ENCODE measurements at regions not wholly inside any gene's neighbourhood (a gene's known extent, or its start where the extent isn't known, plus 50 kb on each side); places are given as distances from the start of the nearest gene placed in this dataset.

DNA sequence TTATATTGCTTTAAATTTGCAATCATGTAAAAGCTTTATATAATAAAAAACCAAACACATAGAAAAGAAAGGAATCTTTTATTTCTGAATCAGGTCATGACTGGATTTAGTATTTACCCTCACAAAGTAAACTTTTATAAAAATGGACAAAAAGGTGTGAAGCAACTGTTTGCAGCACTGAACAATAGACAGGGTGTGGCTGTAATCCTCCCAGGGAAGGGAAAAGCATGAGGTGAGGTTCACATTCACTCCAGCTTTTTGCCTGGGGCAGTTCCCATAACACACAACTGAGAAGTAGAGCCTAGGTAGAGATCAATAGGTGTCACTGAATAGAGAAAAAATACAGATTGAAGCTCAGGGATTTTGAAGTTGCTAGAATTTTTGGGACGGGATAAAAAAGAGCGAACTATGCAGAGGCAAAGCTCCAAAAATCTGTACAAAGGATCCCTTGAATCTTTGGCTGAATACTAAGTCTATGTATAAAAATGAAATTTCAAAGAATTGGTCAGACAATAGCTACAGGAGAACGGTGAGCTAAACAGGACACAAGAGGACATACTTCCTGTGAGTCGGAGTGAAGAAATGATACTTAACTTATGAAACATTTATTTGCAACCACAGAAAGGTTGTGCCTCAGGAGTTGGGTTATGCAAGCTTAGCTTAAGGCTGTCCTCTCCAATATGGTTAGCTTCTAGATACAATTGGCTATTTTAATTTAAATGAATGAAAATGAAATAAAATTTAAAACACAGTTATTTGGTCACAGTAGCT, 162.0 kb upstream of the ZP4 start:
- Histone ChIP-seq H3K27ac (no peak overlapping the region), H3K4me3 (no peak overlapping the region)

DNA sequence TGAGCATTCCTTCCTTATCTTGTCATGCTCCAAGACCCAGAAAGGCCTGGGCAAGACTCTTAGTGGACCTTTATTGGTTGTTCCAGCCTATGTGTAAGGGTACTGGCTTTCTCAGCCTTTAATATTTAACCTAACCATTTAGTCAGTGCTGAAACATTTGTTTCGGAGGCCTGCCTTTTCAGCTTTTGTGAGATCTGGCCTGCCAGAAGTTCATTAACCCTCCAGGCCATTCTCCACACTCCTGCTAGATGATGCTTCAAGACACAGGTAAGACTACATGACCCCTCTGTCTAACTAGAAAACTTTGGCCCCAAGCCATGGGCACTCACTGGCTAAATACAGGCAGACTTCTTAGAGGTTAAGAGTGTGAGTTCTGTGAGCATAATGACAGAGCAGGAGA, 138.4 kb upstream of the ZP4 start:
- H3K4me3 ChIP-seq: no peak overlapping the region
- H3K27ac ChIP-seq: no peak overlapping the region

DNA sequence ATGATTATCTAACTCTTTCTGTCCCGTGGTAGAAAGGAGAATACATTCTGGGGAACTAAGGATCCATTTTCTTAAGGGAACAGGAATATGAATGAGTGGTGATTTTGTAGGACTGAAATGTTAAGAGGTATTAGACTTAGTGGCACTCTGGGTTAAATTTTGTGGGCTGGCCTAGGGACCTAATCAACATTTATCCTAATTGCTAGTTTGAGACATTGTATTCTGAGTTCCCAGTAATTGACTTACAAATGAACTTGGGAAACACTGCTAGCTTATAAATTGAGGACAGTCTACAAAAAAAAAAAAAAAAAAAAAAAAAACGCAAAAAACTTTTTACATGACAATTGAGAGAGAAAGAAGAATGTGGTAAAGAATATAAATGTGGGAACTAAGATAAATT, 136.6 kb upstream of the ZP4 start:
- Histone ChIP-seq H3K4me3 (no peak overlapping the region), H3K27ac (no peak overlapping the region)

DNA sequence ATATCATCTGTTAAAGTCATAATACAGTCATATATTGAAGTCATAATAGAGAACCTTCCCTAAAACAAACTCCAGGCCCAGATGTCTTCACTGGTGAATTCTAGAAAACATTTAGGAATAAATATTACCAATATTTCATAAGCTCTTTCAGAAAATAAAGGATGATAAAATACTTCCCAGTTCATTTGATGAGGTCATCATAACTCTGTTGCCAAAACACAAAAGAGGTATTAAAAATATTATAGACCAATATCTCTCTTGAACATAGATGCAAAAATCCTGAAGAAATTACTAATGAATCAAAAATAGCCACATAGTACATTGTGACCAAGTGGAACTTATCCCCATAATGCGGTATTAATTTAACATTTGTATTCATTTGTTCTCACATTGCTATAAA, 132.4 kb upstream of the ZP4 start:
- Histone ChIP-seq H3K27ac (no peak overlapping the region), H3K4me3 (no peak overlapping the region)

DNA sequence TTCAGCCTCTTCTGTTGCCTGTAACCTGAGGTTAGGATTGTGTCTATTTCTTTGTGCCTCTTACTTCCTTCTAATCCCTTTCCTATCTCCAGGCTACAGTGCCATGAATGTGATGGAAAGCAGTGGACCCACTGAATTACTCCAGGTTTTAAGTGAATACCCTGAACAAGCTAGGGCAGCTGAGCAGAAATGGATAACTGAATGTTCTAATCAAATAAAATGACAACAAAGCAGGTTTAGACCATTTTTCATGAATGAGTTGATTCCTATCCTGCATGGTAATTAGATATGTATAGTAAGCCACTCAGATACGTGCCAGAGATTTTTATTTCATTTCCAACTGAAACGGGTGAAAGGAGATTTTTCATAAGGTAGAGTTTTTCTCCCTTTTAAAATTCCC, 127.5 kb upstream of the ZP4 start:
- no peak overlapping the region for H3K27ac ChIP-seq
- no peak overlapping the region for H3K4me3 ChIP-seq

DNA sequence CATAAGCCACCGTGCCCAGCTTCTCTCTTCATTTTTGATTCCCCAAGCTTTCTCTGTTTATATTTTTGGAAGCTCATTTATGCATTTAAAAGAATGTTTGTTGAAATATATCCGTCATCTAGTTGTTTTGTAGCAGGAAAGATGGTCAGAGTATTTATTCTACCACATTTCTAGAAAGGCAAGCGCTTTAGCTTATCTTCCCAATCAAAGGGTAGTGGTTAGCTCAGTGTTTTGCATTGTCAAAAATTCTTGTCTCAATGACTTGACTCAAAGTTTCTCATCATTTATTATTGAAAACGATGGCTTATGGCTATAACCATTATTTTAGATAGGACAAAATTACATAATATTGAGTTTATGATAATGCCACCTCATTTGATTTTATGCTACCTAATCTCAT, 116.1 kb upstream of the ZP4 start:
- Histone ChIP-seq H3K27ac (no peak overlapping the region), H3K4me3 (no peak overlapping the region)

DNA sequence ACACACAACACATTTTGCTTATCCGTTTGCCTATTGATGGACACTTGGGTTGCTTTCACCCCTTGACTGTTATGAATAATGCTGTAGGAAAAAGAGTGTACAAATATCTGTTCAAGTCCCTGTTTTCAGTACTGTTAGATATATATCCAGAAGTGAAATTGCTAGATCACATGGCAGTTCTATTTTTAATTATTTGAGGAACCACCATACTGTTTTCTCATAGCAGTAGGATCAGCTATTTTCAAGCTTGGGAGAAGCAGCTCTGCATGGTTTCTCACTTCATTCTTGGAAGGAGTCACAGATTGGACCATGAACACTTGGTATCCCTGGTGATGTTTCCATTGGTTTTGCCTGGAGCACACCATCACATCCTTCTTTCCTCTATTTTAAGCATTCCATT, 114.4 kb upstream of the ZP4 start:
- no peak overlapping the region for H3K27ac ChIP-seq
- no peak overlapping the region for H3K4me3 ChIP-seq

DNA sequence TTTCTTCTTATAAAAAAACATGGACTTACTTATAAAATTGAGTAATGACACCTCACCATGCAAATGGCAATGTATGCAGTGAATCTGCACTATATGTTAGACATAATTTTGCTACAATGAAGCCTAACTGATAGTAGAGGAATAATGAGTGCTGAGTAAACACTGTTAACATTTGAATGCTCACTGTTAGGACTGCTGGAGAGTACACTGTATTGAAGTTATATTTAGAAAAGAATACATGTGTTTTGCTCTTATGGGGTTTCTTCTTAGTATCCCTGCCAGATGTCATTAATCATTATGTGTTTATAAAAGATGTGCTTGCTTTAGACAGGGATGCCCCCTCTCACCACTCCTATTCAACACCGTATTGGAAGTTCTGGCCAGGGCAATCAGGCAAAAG, 111.1 kb upstream of the ZP4 start:
- Histone ChIP-seq H3K4me3 (no peak overlapping the region), H3K27ac (no peak overlapping the region)

DNA sequence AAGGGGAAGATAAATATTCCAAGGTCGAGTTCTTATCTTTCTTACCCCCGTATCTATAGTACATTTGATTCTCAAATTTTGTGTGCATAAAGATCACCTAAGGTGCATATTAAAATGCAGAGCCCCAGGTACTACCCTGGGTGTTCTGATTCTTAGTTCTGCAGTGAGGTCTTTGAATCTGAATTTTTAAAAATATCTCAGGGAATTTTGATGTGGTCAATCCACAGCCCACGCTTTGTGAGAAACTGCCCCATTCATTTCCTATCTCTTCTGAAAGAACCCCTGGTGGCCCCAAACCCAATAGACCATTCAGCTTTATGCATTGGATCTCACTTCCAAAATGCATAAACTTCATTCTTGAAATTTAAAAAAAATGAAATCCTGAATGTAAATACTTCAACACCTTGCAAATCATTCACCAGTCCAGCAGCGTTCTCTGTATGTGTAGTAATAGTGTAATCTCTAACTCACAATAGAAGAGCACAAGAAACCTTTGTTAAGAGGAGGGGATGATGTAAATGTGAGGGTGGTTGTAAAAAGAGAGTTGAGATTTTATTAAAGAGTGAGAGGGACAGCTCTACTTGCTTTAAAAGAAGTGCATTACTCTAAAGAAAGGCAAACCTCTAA, 108.8 kb upstream of the ZP4 start:
- no peak overlapping the region for H3K27ac ChIP-seq
- no peak overlapping the region for H3K4me3 ChIP-seq

DNA sequence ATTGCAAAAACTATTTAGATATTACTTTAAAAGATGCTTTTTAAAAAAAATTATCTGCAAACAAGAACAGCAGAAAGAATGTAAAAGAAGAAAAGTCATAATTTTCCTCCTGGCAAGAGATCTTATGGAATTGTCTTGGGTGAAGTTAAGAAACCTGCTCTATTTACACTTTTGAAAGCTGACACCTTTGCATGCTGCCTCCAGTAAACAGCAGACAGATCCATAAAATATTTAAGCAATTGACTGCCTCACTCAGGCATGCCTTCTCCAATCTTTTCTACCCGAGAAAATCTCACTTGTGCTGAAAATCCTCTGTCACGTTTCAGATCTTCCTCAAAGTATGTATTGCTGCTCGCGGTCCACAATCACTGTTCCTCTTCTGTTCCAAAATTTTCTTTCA, 107.9 kb upstream of the ZP4 start:
- no peak overlapping the region for H3K27ac ChIP-seq
- H3K4me3 ChIP-seq: no peak overlapping the region

DNA sequence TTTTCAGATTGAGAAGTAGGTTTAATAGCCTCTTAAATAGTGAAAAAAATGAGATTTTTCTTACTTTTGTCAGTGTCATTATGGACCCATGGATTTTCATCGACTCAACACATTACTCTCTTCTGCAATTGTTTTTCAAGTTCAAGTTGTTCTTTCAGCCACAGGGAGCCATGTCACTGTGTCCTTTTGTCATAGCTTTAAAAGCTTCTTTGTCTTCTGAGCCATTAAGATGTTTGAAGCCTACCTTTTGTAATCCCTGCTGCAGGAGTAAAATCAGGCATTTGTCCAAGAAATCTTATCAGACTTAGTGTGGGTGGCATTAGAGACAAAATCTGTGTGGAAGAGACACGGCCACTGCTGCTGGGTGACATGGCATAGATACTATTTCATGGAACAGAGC, 92.8 kb upstream of the ZP4 start:
- Histone ChIP-seq H3K27ac (no peak overlapping the region), H3K4me3 (no peak overlapping the region)

DNA sequence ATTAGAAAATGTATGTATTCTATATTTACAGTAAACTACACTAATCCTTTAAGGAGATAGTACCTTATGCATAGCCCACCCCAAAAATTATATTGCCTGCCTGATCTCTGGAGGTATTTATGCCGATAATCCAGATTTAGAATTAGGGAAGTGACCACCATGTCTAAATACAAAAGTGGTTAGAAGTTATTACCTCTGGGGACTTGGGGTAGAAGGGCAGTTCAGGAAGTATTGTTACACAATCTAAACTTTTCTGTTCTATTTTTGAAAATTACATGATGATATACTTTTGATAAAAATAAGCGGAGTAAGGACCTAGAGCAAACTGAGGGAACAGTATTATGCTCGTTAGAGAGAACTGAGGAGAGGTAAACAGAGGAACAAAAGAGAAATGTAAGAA, 90.5 kb upstream of the ZP4 start:
- Histone ChIP-seq H3K4me3 (no peak overlapping the region), H3K27ac (no peak overlapping the region)

DNA sequence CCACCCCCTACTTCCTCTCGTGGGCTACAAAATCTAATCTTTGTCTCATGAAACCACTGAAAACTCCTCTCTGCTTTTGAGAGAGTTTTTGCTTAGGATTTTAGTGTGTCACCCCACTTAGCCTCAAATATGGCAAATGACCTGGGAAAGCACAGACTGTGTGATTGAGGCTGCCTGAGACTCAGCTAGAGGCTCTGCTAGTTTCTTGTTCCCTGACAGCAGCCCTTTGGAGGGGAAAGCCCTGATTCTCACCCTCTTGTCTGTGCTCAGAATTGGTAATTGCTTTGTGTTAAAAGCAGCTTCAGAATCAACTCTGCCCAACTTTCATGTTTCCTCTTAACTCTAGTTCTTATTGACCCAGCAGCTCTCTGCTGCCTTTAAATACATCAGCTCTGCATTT, 85.6 kb upstream of the ZP4 start:
- no peak overlapping the region for H3K27ac ChIP-seq
- H3K4me3 ChIP-seq: no peak overlapping the region

DNA sequence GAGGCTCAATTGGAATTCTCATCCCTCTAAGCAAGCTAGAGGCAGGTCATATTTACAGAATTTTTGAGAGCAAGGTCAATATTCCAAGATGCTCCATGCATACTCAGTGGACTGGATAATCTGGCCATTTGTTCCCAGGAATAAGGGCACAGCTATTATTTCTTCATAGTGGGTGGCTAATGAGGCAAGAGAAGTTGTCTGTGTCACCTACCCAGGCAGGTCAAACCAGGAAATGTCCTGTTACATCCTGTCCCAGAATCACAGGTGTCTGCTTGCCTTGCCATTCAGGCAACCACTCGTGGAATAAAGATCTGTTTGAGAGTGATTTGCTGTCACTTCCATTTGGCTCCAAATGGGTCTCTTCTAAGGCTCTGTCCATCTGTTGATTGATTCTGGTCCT, 85.2 kb upstream of the ZP4 start:
- no peak overlapping the region for H3K4me3 ChIP-seq
- H3K27ac ChIP-seq: no peak overlapping the region

DNA sequence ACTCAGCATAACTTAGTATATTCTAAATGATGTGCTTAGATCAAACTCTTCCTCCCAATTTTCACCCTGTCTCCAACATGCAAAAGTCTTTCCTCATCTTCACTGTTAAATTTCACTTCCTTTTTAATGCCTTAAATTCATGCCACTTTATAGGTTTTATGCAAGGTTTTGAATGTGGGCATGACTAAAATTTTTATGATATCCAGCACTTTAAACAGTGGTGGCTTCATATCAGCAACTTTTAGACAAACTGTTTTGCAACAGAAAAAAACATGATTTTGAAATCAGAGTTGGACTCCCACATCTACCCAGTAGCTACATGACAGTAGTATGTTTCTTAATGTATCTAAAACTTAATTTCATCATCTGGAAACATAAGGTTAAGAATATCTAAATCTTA, 84.7 kb upstream of the ZP4 start:
- no peak overlapping the region for H3K27ac ChIP-seq

DNA sequence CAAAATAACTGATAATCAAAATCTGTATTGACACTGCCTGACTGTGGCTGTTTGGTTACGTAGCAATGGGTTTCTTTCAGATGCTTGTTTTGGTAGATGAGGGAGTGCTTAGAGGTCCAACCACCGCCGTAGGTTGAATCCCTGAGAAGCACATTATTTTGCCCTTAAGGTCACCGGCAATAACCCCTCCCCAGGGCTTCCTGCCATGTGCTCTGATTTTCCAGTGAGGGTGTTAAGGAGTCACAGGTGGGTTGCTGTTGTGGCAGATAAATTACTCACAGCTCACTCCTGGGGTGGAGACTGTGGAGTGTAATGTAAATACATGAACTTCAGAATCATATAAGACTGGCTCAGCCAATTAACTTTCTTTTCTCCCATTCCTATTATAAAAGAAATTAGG, 81.5 kb upstream of the ZP4 start:
- H3K27ac ChIP-seq: no peak overlapping the region
- no peak overlapping the region for H3K4me3 ChIP-seq

More for the DNA sequence above, 84.7 kb upstream of the ZP4 start:
- no peak overlapping the region for H3K4me3 ChIP-seq

DNA sequence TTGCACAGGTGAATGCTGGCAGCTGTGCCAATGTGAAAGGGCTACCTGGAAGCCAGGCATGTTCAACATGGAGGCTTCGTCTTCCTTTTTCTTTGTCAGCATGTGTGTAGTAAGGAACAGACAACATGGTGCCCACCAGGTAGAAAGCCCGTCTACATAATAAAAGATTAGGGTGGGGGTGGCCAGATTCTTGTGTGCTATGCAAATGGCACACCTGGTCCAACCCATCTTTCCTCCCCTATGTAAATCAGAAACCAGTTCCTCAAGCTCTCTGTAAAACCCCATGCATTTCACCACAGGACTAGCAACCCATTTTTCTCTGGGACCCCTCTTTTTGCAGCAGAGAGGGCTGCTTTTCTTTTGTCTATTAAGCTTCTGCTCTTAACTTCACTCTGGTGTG, 72.3 kb upstream of the ZP4 start:
- Histone ChIP-seq H3K4me3 (no peak overlapping the region), H3K27ac (no peak overlapping the region)

DNA sequence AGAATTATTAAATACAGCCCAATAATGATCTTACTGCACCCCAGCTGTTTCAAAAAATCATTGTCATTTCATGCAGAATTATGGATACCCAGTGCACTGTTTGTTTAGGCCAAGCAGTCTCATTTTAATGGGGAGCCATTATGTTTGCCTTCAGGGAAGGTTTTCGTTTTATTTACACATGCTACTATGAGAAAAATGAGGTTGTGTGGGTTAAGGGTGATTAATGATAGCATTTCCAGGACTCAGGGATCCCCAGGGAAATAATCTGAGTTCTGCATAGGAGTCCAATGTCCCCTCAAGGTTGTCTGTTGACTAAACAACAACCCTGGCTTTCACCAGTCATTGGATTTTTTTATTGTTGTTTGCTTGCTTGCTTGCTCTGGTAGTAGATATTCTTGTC, 71.0 kb upstream of the ZP4 start:
- no peak overlapping the region for H3K27ac ChIP-seq

DNA sequence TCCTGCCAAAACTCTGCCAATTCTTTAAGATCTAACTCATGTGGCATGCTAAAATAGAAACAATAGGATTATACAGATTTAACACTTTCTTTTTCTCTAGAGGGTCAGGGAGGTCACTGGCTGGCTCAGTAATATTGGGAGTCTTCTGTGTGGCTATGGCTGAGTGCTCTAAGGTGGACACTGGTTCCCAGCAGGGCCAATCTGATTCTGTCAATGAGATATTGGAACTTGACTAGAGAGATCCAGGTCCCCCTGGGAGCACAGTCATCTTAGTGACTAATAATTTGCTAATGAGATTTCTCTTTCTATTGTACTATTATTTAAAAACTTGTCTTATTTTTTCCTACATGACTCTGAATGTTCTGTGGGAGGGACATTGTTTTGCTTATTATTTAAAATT, 69.1 kb upstream of the ZP4 start:
- Histone ChIP-seq H3K4me3 (no peak overlapping the region), H3K27ac (no peak overlapping the region)

More for the DNA sequence above, 71.0 kb upstream of the ZP4 start:
- H3K4me3 ChIP-seq: no peak overlapping the region

DNA sequence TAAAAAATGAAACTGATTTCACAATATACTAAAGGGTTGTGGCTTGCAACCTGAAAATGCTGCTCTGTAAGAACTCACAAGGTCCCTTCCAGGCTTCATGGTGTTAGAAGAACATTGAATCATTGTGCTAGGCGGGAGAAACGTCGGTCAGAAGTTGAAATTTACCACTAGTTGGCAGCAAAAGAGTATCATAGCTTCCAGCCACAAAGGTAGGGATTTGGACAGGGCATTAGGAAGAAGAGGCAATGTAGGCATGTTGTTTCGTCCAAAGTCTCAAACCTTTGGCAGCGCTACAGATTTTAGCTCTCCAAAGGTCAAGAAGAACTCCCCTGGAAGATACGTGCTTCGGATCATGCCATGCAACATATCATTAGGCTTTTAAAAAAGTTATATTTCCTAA, 62.5 kb upstream of the ZP4 start:
- H3K27ac ChIP-seq: no peak overlapping the region

More for the DNA sequence above, 62.5 kb upstream of the ZP4 start:
- H3K4me3 ChIP-seq: no peak overlapping the region

All from skin epidermis (tissue), 12 donors.